Panc1 (cell line): ENCODE measurements at regions not wholly inside any gene's neighbourhood (a gene's known extent, or its start where the extent isn't known, plus 50 kb on each side); places are given as distances from the start of the nearest gene placed in this dataset.

ENCODE experiments used
- ATAC-seq: fragments of 200-7000 bp; cut with Tn5 transposase; 2 replicates; pipeline ENCODE4 v1.9.1; 2020; ENCODE audit warnings: mild to moderate bottlenecking, moderate library complexity
- BruUV-seq: library from RNA; stranded (reverse); fragments of 400-500 nt; replicated peaks from 2 replicates; lab custom pipeline; 2021; lab: Mats Ljungman, UMichigan
- CTCF ChIA-PET: fragments of 300-600 bp; sonication (Branson Sonifier 250); formaldehyde crosslinking; loops from one replicate; lab custom pipeline; 2022; ENCODE audit warnings: antibody characterized with exemption; lab: Charles Lee
- POLR2A ChIA-PET: fragments of 300-600 bp; sonication (Branson Sonifier 250); formaldehyde crosslinking; loops from one replicate; lab custom pipeline; 2022; ENCODE audit warnings: antibody characterized with exemption; lab: Charles Lee
- DNase-seq: peaks from one replicate; pipeline ENCODE4 v3.0.0-alpha.2; 2010; ENCODE audit warnings: low read depth, low spot score
- H3K27ac ChIP-seq: 2 replicates; pipeline ENCODE4 v1.5.1; 2011; ENCODE audit warnings: mild to moderate bottlenecking, low read length, inconsistent platforms
- H3K27me3 ChIP-seq: fragments of 200-500 bp; sonication (Bioruptor generic); 2 replicates; pipeline ENCODE4 v1.6.0; 2014; ENCODE audit warnings: low read length, inconsistent platforms; ENCODE audit not compliant: control insufficient read depth, insufficient read depth
- H3K36me3 ChIP-seq: fragments of 200-500 bp; sonication (Bioruptor generic); 2 replicates; pipeline ENCODE4 v1.5.1; 2014; ENCODE audit warnings: inconsistent platforms, mild to moderate bottlenecking, low read length, moderate library complexity; ENCODE audit not compliant: control insufficient read depth, insufficient read depth
- H3K4me1 ChIP-seq: 2 replicates; pipeline ENCODE4 v1.5.1; 2011; ENCODE audit warnings: inconsistent platforms, mild to moderate bottlenecking, low read length, moderate library complexity; ENCODE audit not compliant: control insufficient read depth, insufficient read depth
- H3K4me3 ChIP-seq, 2 experiments: 2 replicates each; pipeline ENCODE4 v1.5.1; 2011 to 2012; ENCODE audit warnings: low read depth in 2 of 2, low read length in 2 of 2, mild to moderate bottlenecking in 2 of 2, inconsistent platforms in 1 of 2, moderate library complexity in 1 of 2
- H3K9me3 ChIP-seq: fragments of 200-500 bp; sonication (Bioruptor generic); 2 replicates; pipeline ENCODE4 v1.5.1; 2014; ENCODE audit warnings: low read depth, mild to moderate bottlenecking, inconsistent platforms, low read length, moderate library complexity; ENCODE audit not compliant: control insufficient read depth, insufficient read depth
- CTCF ChIP-seq: fragments of 450-650 bp; IDR thresholded peaks from 2 replicates; pipeline ENCODE4 v1.5.1; 2017; ENCODE audit warnings: mild to moderate bottlenecking
- POLR2AphosphoS5 ChIP-seq: IDR thresholded peaks from 2 replicates; pipeline ENCODE4 v1.6.1; 2012; ENCODE audit warnings: mild to moderate bottlenecking, low read depth, low read length, moderate library complexity
- REST ChIP-seq, 2 experiments: IDR thresholded peaks; 2 replicates each; pipeline ENCODE4 v1.6.1; 2011 to 2012; ENCODE audit warnings: low read depth in 2 of 2, control low read depth in 1 of 2, low read length in 1 of 2, mild to moderate bottlenecking in 1 of 2, moderate library complexity in 1 of 2; ENCODE audit not compliant: insufficient read depth in 1 of 2
- SIN3A ChIP-seq: IDR thresholded peaks from 2 replicates; pipeline ENCODE4 v1.6.1; 2012; ENCODE audit warnings: low read depth, mild to moderate bottlenecking, low read length, moderate library complexity, borderline replicate concordance; ENCODE audit not compliant: insufficient read depth
- TCF7L2 ChIP-seq: IDR thresholded peaks from 2 replicates; pipeline ENCODE4 v1.6.1; 2011; ENCODE audit warnings: mild to moderate bottlenecking, low read depth, low read length, inconsistent platforms
- in situ Hi-C: cut with HindIII; loops from 2 replicates; pipeline ENCODE4 v1.10.0; 2016; ENCODE audit warnings: low sequenced_read_pairs, low pct_unique_long_range_greater_than_20kb
- intact Hi-C: fragments of 100-400 bp; cut with micrococcal nuclease; formaldehyde crosslinking; loops from one replicate; pipeline ENCODE4 v1.10.0; 2022; ENCODE audit not compliant: unreplicated experiment

- POLR2A ChIA-PET, result no interaction called here
- DNase-seq, result no peak
- TF ChIP-seq TCF7L2 (no peak), CTCF (no peak), REST (IDR thresholded peaks at IDR 0.05; ENCODE audit: insufficient read depth in 1 of 2, low read depth in 2 of 2, low read length in 1 of 2) (no peak), POLR2AphosphoS5 (no peak), SIN3A (no peak)
- Histone ChIP-seq H3K4me1 (no peaks in the 10 kb centered on the region), H3K27ac (no peak overlapping the region), H3K36me3 (no peaks in the 10 kb centered on the region), H3K4me3 (no peak overlapping the region), H3K9me3 (no peaks in the 10 kb centered on the region), H3K27me3 (peaks cover 8% of the 10 kb centered on the region; the same call in 1 of the 2 replicates)
- CTCF ChIA-PET, result no interaction called here
- no peak for ATAC-seq
- BruUV-seq, result no TSS peak
- in situ Hi-C loops, result no loop called here
- intact Hi-C loops, result no loop called here
Observed at GRCh38 chr2:64338910-64339500, 115.0 kb upstream of the LGALSL start.

GRCh38 chr2:64341461-64341860 lies 112.5 kb upstream of the LGALSL start:
- DNase-seq (no peak), ATAC-seq (no peak)
- H3K27me3 ChIP-seq, result peaks cover 5% of the 10 kb centered on the region; the same call in 1 of the 2 replicates
- ChIA-PET POLR2A (no interaction called here), CTCF (no interaction called here)
- H3K27ac ChIP-seq, result no peak overlapping the region
- no peak for TF ChIP-seq CTCF
- TF ChIP-seq SIN3A, result no peak
- no peak for TF ChIP-seq REST (IDR thresholded peaks at IDR 0.05; ENCODE audit: insufficient read depth in 1 of 2, low read depth in 2 of 2, low read length in 1 of 2)
- TF ChIP-seq POLR2AphosphoS5, result no peak
- no peak for TF ChIP-seq TCF7L2
- no peak overlapping the region for H3K4me3 ChIP-seq
- intact Hi-C loops, result no loop called here
- no TSS peak for BruUV-seq
- no peaks in the 10 kb centered on the region for H3K4me1 ChIP-seq
- H3K9me3 ChIP-seq, result no peaks in the 10 kb centered on the region
- H3K36me3 ChIP-seq, result no peaks in the 10 kb centered on the region
- in situ Hi-C loops, result no loop called here
